Natural killer cell (primary cell): ENCODE measurements at regions not wholly inside any gene's neighbourhood (a gene's known extent, or its start where the extent isn't known, plus 50 kb on each side); places are given as distances from the start of the nearest gene placed in this dataset.

Source experiments
- ATAC-seq, 3 donors: fragments of 150-1000 bp in 2 of 3; fragments of 200-7000 bp in 1 of 3; cut with Tn5 transposase; 1 replicate in 1 of 3; 2 replicates in 2 of 3; pipeline ENCODE4 v1.10.0; 2021; ENCODE audit warnings: mild to moderate bottlenecking in 2 of 3, moderate library complexity in 2 of 3
- DNase-seq, 2 donors: peaks; one replicate each; pipeline versions ENCODE4 v3.0.0 to v3.0.0-alpha.2; 2013 to 2021; ENCODE audit warnings: mixed read lengths in 1 of 2
- H3K27ac ChIP-seq: one replicate; pipeline ENCODE4 v1.5.1; 2013; ENCODE audit warnings: mild to moderate bottlenecking, low read length
- H3K27me3 ChIP-seq: one replicate; pipeline ENCODE4 v1.6.1; 2013; ENCODE audit warnings: low read length; ENCODE audit not compliant: control insufficient read depth, insufficient read depth
- H3K36me3 ChIP-seq: one replicate; pipeline ENCODE4 v1.6.1; 2013; ENCODE audit warnings: low read length; ENCODE audit not compliant: control insufficient read depth, insufficient read depth
- H3K4me1 ChIP-seq: one replicate; pipeline ENCODE4 v1.6.1; 2013; ENCODE audit warnings: low read length; ENCODE audit not compliant: control insufficient read depth, insufficient read depth
- H3K4me3 ChIP-seq: one replicate; pipeline ENCODE4 v1.5.1; 2013; ENCODE audit warnings: low read length
- H3K9me3 ChIP-seq: one replicate; pipeline ENCODE4 v1.6.1; 2013; ENCODE audit warnings: low read length; ENCODE audit not compliant: control insufficient read depth, insufficient read depth
- H3K27ac Mint-ChIP-seq, 2 donors: one replicate each; pipeline ENCODE4 v1.8.0; 2022; ENCODE audit warnings: mild to moderate bottlenecking in 2 of 2, mixed read lengths in 2 of 2, moderate library complexity in 1 of 2
- H3K27me3 Mint-ChIP-seq, 2 donors: one replicate each; pipeline ENCODE4 v1.8.0; 2022; ENCODE audit warnings: low read depth in 2 of 2, mixed read lengths in 2 of 2
- H3K36me3 Mint-ChIP-seq: one replicate; pipeline ENCODE4 v1.8.0; 2022; ENCODE audit warnings: mixed read lengths
- H3K4me1 Mint-ChIP-seq, 2 donors: one replicate each; pipeline ENCODE4 v1.8.0; 2022; ENCODE audit warnings: mixed read lengths in 2 of 2
- H3K4me3 Mint-ChIP-seq: one replicate; pipeline ENCODE4 v1.8.0; 2022; ENCODE audit warnings: mild to moderate bottlenecking, moderate library complexity, mixed read lengths
- H3K9me3 Mint-ChIP-seq, 2 donors: one replicate each; pipeline ENCODE4 v1.8.0; 2022; ENCODE audit warnings: mixed read lengths in 2 of 2
- WGBS: methylation state at CpG from one replicate; pipeline ENCODE4 v1.1.7; 2013; ENCODE audit warnings: missing lambda C conversion rate; ENCODE audit not compliant: insufficient coverage; 5-methylcytosine and 5-hydroxymethylcytosine counted together
- intact Hi-C: fragments of 100-400 bp; cut with micrococcal nuclease; formaldehyde crosslinking; loops from one replicate; pipeline ENCODE4 v1.14.2; 2022
- TF ChIP-seq, protein P1 (sequence below): fragments of 200-600 bp; IDR thresholded peaks from one replicate; pipeline ENCODE4 v1.8.0; 2022; ENCODE audit warnings: antibody characterized with exemption

- ATAC-seq = no peak
- no peak overlapping the region for H3K27ac ChIP-seq
- 32% methylated on average over 4 of the region's 4 CpGs for WGBS
Observed at GRCh38 chr1:30258876-30259275, 464.5 kb downstream of the MATN1 start.

DNA sequence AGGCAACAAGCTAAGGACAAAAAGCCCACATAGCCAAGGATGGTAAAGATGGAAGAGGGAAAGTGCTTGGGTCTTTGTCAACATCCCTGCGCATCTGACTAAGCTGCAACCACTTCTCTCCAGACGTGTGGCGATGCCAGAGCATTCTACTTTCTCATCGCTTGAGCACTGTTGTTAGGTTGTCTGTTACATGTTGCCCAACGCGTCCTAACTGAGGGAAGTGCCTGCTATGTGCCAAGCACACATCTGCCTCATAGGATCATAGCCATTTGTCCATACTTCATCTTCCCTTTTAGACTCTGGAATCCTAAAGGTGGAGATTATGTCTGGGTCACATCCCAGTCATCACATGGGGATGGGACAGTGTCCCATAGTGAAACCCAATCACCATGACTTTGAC, 464.9 kb downstream of the MATN1 start:
- Mint-ChIP-seq H3K27ac (no peak overlapping the region), H3K36me3 (no peaks in the 10 kb centered on the region), H3K27me3 (peaks cover 11 to 15% of the 10 kb centered on the region in 2 donors), H3K4me1 (no peaks in the 10 kb centered on the region), H3K9me3 (peaks cover 3 to 4% of the 10 kb centered on the region in 2 donors), H3K4me3 (no peak overlapping the region)
- Histone ChIP-seq H3K27me3 (no peaks in the 10 kb centered on the region), H3K27ac (no peak overlapping the region), H3K4me1 (no peaks in the 10 kb centered on the region), H3K36me3 (no peaks in the 10 kb centered on the region), H3K4me3 (no peak overlapping the region), H3K9me3 (no peaks in the 10 kb centered on the region)
- 92% methylated on average over 6 of the region's 6 CpGs for WGBS
- no peak for ATAC-seq
- no peak for DNase-seq
- TF ChIP-seq, protein P1, sequence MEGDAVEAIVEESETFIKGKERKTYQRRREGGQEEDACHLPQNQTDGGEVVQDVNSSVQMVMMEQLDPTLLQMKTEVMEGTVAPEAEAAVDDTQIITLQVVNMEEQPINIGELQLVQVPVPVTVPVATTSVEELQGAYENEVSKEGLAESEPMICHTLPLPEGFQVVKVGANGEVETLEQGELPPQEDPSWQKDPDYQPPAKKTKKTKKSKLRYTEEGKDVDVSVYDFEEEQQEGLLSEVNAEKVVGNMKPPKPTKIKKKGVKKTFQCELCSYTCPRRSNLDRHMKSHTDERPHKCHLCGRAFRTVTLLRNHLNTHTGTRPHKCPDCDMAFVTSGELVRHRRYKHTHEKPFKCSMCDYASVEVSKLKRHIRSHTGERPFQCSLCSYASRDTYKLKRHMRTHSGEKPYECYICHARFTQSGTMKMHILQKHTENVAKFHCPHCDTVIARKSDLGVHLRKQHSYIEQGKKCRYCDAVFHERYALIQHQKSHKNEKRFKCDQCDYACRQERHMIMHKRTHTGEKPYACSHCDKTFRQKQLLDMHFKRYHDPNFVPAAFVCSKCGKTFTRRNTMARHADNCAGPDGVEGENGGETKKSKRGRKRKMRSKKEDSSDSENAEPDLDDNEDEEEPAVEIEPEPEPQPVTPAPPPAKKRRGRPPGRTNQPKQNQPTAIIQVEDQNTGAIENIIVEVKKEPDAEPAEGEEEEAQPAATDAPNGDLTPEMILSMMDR = no peak
- intact Hi-C loops = no loop called here

More at GRCh38 chr1:30258876-30259275, 464.5 kb downstream of the MATN1 start:
- Mint-ChIP-seq H3K27ac (no peak overlapping the region), H3K27me3 (peaks cover 11 to 15% of the 10 kb centered on the region in 2 donors), H3K4me1 (no peaks in the 10 kb centered on the region), H3K9me3 (peaks cover 3 to 4% of the 10 kb centered on the region in 2 donors), H3K36me3 (no peaks in the 10 kb centered on the region), H3K4me3 (no peak overlapping the region)
- DNase-seq = no peak
- TF ChIP-seq, protein P1 = no peak
- no peaks in the 10 kb centered on the region for H3K36me3 ChIP-seq
- H3K27me3 ChIP-seq = no peaks in the 10 kb centered on the region
- no peak overlapping the region for H3K4me3 ChIP-seq
- H3K4me1 ChIP-seq = no peaks in the 10 kb centered on the region
- intact Hi-C loops = no loop called here
- H3K9me3 ChIP-seq = no peaks in the 10 kb centered on the region

GRCh38 chr1:30257742-30258380, 465.5 kb downstream of the MATN1 start:
- Mint-ChIP-seq H3K27ac (no peak overlapping the region), H3K9me3 (peaks cover 3 to 4% of the 10 kb centered on the region in 2 donors), H3K36me3 (no peaks in the 10 kb centered on the region), H3K27me3 (peaks cover 12 to 15% of the 10 kb centered on the region in 2 donors), H3K4me1 (no peaks in the 10 kb centered on the region), H3K4me3 (no peak overlapping the region)
- Histone ChIP-seq H3K4me1 (no peaks in the 10 kb centered on the region), H3K27ac (no peak overlapping the region), H3K27me3 (no peaks in the 10 kb centered on the region), H3K36me3 (no peaks in the 10 kb centered on the region), H3K9me3 (no peaks in the 10 kb centered on the region), H3K4me3 (no peak overlapping the region)
- TF ChIP-seq, protein P1 = no peak
- intact Hi-C loops = no loop called here
- WGBS = 88% methylated on average over 13 of the region's 14 CpGs
- ATAC-seq = no peak
- DNase-seq = no peak

GRCh38 chr1:30257322-30257721, 466.1 kb downstream of the MATN1 start:
- TF ChIP-seq, protein P1 = no peak
- intact Hi-C loops = no loop called here
- no peak for ATAC-seq
- no peak overlapping the region for H3K4me3 ChIP-seq
- Mint-ChIP-seq H3K9me3 (peaks cover 3 to 4% of the 10 kb centered on the region in 2 donors), H3K4me1 (no peaks in the 10 kb centered on the region), H3K36me3 (no peaks in the 10 kb centered on the region), H3K27me3 (peaks cover 14 to 15% of the 10 kb centered on the region in 2 donors), H3K27ac (no peak overlapping the region), H3K4me3 (no peak overlapping the region)
- DNase-seq = no peak
- no peaks in the 10 kb centered on the region for H3K9me3 ChIP-seq
- no peaks in the 10 kb centered on the region for H3K27me3 ChIP-seq
- H3K36me3 ChIP-seq = no peaks in the 10 kb centered on the region
- H3K4me1 ChIP-seq = no peaks in the 10 kb centered on the region
- WGBS = 83% methylated on average over 1 of the region's 1 CpG
- no peak overlapping the region for H3K27ac ChIP-seq
